WTC11 (cell line): ENCODE measurements at regions not wholly inside any gene's neighbourhood (a gene's known extent, or its start where the extent isn't known, plus 50 kb on each side); places are given as distances from the start of the nearest gene placed in this dataset.

ENCODE experiments used
- ATAC-seq: fragments of 200-7000 bp; cut with Tn5 transposase; 2 replicates; pipeline ENCODE4 v1.10.0; 2021; ENCODE audit warnings: mild to moderate bottlenecking, moderate library complexity
- CTCF ChIA-PET: fragments of 300-600 bp; sonication (Branson Sonifier 250); formaldehyde crosslinking; loops from one replicate; lab custom pipeline; 2021; ENCODE audit warnings: antibody characterized with exemption; lab: Charles Lee
- POLR2A ChIA-PET: fragments of 350-600 bp; sonication (Branson Sonifier 250); formaldehyde crosslinking; loops from one replicate; lab custom pipeline; 2021; ENCODE audit warnings: antibody characterized with exemption; lab: Charles Lee
- DNase-seq: peaks from one replicate; pipeline ENCODE4 v3.0.0; 2021; ENCODE audit warnings: low spot score
- H3K27ac Mint-ChIP-seq: 2 replicates; pipeline ENCODE4 v1.8.0; 2021; ENCODE audit warnings: mixed read lengths
- H3K27me3 Mint-ChIP-seq: 2 replicates; pipeline ENCODE4 v1.8.0; 2021; ENCODE audit warnings: low read depth, mild to moderate bottlenecking, moderate library complexity, mixed read lengths
- H3K36me3 Mint-ChIP-seq: 2 replicates; pipeline ENCODE4 v1.8.0; 2021; ENCODE audit warnings: mixed read lengths
- H3K4me1 Mint-ChIP-seq: 2 replicates; pipeline ENCODE4 v1.8.0; 2022; ENCODE audit warnings: mixed read lengths
- H3K4me3 Mint-ChIP-seq: 2 replicates; pipeline ENCODE4 v1.8.0; 2021; ENCODE audit warnings: mild to moderate bottlenecking, moderate library complexity, mixed read lengths
- H3K9me3 Mint-ChIP-seq: 2 replicates; pipeline ENCODE4 v1.8.0; 2021; ENCODE audit warnings: mixed read lengths
- ARID4B ChIP-seq: sonication (generic); formaldehyde crosslinking; IDR thresholded peaks from 2 replicates; pipeline ENCODE4 v1.8.0; 2023; ENCODE audit warnings: missing genetic modification reagents, mild to moderate bottlenecking, borderline replicate concordance
- ATF3 ChIP-seq: sonication (generic); formaldehyde crosslinking; conservative IDR thresholded peaks from 2 replicates; pipeline ENCODE4 v1.8.1; 2022; ENCODE audit warnings: mild to moderate bottlenecking, missing genetic modification reagents
- CREM ChIP-seq: sonication (generic); formaldehyde crosslinking; IDR thresholded peaks from 2 replicates; pipeline ENCODE4 v1.8.1; 2022; ENCODE audit warnings: mild to moderate bottlenecking, missing genetic modification reagents, moderate library complexity
- ELF4 ChIP-seq: sonication (generic); formaldehyde crosslinking; IDR thresholded peaks from 2 replicates; pipeline ENCODE4 v1.8.1; 2022; ENCODE audit warnings: low read depth, mild to moderate bottlenecking, moderate library complexity, missing genetic modification reagents
- ETV6 ChIP-seq: sonication (generic); formaldehyde crosslinking; IDR thresholded peaks from 2 replicates; pipeline ENCODE4 v1.8.1; 2022; ENCODE audit warnings: mild to moderate bottlenecking, missing genetic modification reagents
- FOXJ3 ChIP-seq: sonication (generic); formaldehyde crosslinking; IDR thresholded peaks from 2 replicates; pipeline ENCODE4 v1.9.0; 2021; ENCODE audit warnings: missing genetic modification reagents, mild to moderate bottlenecking, borderline replicate concordance
- JAZF1 ChIP-seq: fragments of 250-450 bp; sonication (Bioruptor Pico); IDR thresholded peaks from 2 replicates; pipeline ENCODE4 v1.9.0; 2021; ENCODE audit warnings: moderate library complexity, mild to moderate bottlenecking, inconsistent platforms
- KAT7 ChIP-seq: sonication (generic); formaldehyde crosslinking; IDR thresholded peaks from 2 replicates; pipeline ENCODE4 v1.8.1; 2023; ENCODE audit warnings: missing genetic modification reagents, mild to moderate bottlenecking, borderline replicate concordance
- MXD4 ChIP-seq: fragments of 250-450 bp; sonication (Bioruptor Pico); IDR thresholded peaks from 2 replicates; pipeline ENCODE4 v1.8.0; 2021; ENCODE audit warnings: mild to moderate bottlenecking, moderate library complexity, borderline replicate concordance
- NFE2L1 ChIP-seq: sonication (generic); formaldehyde crosslinking; IDR thresholded peaks from 2 replicates; pipeline ENCODE4 v1.8.1; 2023; ENCODE audit warnings: missing genetic modification reagents
- OVOL2 ChIP-seq: fragments of 250-450 bp; sonication (Bioruptor Pico); IDR thresholded peaks from 2 replicates; pipeline ENCODE4 v1.9.0; 2021; ENCODE audit warnings: mild to moderate bottlenecking, borderline replicate concordance
- TEAD4 ChIP-seq: sonication (generic); formaldehyde crosslinking; IDR thresholded peaks from 2 replicates; pipeline ENCODE4 v1.8.0; 2022; ENCODE audit warnings: mild to moderate bottlenecking, missing genetic modification reagents
- USF1 ChIP-seq: sonication (generic); formaldehyde crosslinking; IDR thresholded peaks from 2 replicates; pipeline ENCODE4 v1.8.0; 2022; ENCODE audit warnings: mild to moderate bottlenecking, missing genetic modification reagents
- ZBTB21 ChIP-seq: sonication (generic); formaldehyde crosslinking; IDR thresholded peaks from 2 replicates; pipeline ENCODE4 v1.8.1; 2023; ENCODE audit warnings: mild to moderate bottlenecking, missing genetic modification reagents, borderline replicate concordance
- ZNF121 ChIP-seq: sonication (generic); formaldehyde crosslinking; IDR thresholded peaks from 2 replicates; pipeline ENCODE4 v1.8.0; 2023; ENCODE audit warnings: missing genetic modification reagents
- ZNF232 ChIP-seq: sonication (generic); formaldehyde crosslinking; IDR thresholded peaks from 2 replicates; pipeline ENCODE4 v1.8.0; 2022; ENCODE audit warnings: mild to moderate bottlenecking, missing genetic modification reagents
- ZNF423 ChIP-seq: fragments of 250-450 bp; sonication (Bioruptor Pico); IDR thresholded peaks from 2 replicates; pipeline ENCODE4 v2.1.2; 2022; ENCODE audit warnings: mild to moderate bottlenecking, moderate library complexity
- ZSCAN18 ChIP-seq: fragments of 250-450 bp; sonication (Bioruptor Pico); IDR thresholded peaks from 2 replicates; pipeline ENCODE4 v2.1.2; 2022; ENCODE audit warnings: mild to moderate bottlenecking, moderate library complexity
- TF ChIP-seq, protein P1 (sequence below): sonication (generic); formaldehyde crosslinking; IDR thresholded peaks from 2 replicates; pipeline ENCODE4 v1.8.0; 2022; ENCODE audit warnings: mild to moderate bottlenecking, missing genetic modification reagents
- TF ChIP-seq, protein P2 (sequence below): sonication (generic); formaldehyde crosslinking; IDR thresholded peaks from 2 replicates; pipeline ENCODE4 v1.8.1; 2022; ENCODE audit warnings: missing genetic modification reagents, borderline replicate concordance

DNA sequence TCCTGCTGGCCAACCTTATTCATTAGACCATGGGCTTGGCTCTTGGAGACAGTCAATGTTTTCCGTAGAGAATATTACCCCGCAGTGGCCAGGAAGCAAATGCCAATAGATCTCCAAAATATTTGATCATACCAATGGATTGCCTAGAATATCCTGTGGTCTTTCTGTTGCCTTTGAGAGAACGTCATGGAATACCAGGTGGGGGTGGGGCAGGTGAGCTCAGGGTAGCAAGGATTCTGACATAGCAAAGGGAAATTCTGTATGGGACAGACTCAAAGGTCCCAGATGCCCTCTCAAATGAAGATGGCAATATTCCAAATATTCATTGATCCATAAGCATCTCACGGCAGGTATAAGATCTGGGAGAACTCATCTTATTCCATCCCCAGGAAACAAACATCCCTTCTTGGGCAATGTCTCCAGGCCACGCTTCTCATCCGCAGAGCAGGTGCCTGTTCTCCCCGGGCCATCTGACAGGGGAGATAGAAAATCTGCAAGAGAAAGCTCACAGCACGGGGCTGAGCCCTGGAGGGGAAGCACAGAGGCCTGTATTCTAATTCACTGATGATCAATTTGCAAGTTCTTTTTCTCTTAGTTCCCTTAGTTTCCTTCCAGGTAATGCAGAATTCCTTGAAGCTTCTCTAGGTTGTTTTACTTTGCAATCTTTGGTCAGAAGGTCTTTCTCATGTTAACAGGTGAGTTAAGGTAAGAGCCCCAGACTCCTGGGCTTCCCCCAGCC is 69.6 kb upstream of the TSHZ3 start (continued):
- no peak for TF ChIP-seq CREM (CRISPR knock-in tag)
- no peak for TF ChIP-seq ZNF121
- no peak for TF ChIP-seq MXD4
- no peak for TF ChIP-seq ATF3 (CRISPR knock-in tag)
- no peak for TF ChIP-seq JAZF1 (CRISPR knock-in tag)
- 0 out of 2 replicates have a peak, but pooled peaks have one; percentile 28 for TF ChIP-seq ZSCAN18
- TF ChIP-seq ZNF423 (CRISPR knock-in tag): peak; percentile 86
- no peak for TF ChIP-seq OVOL2 (CRISPR knock-in tag)

DNA sequence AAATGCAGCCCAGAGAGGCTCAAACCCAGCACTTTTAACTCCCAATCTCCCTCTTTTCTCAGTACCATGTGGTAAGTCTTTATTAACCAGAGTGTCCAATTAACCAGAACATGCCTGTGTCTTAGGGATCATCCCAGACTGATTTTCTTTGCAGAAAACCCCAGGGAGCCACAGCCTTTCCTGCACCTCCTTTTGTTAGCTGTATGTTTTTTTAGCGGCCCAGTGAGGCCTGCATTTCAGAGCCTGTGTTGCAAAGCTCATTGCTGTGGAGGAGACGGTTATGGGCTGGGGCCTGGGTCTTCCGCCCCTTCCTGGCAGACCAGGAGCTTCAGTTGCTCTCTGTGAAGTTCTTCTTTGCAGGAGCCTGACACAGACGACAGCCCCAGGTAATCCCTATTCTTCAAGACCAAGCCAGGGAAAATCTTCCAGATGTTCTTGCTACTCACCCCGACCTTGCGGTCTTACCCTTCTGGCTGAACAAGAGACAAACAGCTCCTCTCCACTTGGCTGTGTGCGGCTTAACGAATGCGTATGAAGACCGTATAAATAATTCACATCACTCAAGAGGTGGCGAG is 70.7 kb upstream of the TSHZ3 start:
- Mint-ChIP-seq H3K27me3 (no peaks in the 10 kb centered on the region), H3K9me3 (peaks cover 4% of the 10 kb centered on the region), H3K4me1 (peaks cover 94% of the 10 kb centered on the region), H3K27ac (peak overlapping the region; percentile 100), H3K36me3 (peaks cover 3% of the 10 kb centered on the region; the same call in 1 of the 2 replicates)
- TF ChIP-seq MXD4: no peak
- no peak for TF ChIP-seq ZNF232
- no peak for TF ChIP-seq CREM (CRISPR knock-in tag)
- TF ChIP-seq ZNF121: no peak
- 0 out of 2 replicates have a peak, but pooled peaks have one; percentile 25 for TF ChIP-seq ETV6 (CRISPR knock-in tag)
- TF ChIP-seq, all 79 proteins: peak for 1
- POLR2A ChIA-PET: interaction anchor here (0.7 to 1.1 kb wide), 4 partner anchors 27 to 102 kb away, joined by 3 to 4 read pairs (median 4); no protein-coding TSS in a partner anchor
- peak; percentile 8 for ATAC-seq
- H3K4me3 Mint-ChIP-seq: peak overlapping the region; percentile 26
- peak; percentile 30 for DNase-seq
- CTCF ChIA-PET: interaction anchor here (1.1 to 2.2 kb wide), 8 partner anchors 15 to 804 kb away, joined by 3 to 17 read pairs (median 4); no protein-coding TSS in a partner anchor

- no peak for DNase-seq
- Mint-ChIP-seq H3K36me3 (no peaks in the 10 kb centered on the region), H3K27ac (peak overlapping the region; percentile 100), H3K9me3 (no peaks in the 10 kb centered on the region), H3K27me3 (no peaks in the 10 kb centered on the region), H3K4me1 (peaks cover 91% of the 10 kb centered on the region), H3K4me3 (no peak overlapping the region)
- ATAC-seq: no peak
- ChIA-PET POLR2A (no interaction called here), CTCF (no interaction called here)
- TF ChIP-seq FOXJ3 (CRISPR knock-in tag): no peak
- no peak for TF ChIP-seq KAT7 (CRISPR knock-in tag)
- TF ChIP-seq, protein P1, sequence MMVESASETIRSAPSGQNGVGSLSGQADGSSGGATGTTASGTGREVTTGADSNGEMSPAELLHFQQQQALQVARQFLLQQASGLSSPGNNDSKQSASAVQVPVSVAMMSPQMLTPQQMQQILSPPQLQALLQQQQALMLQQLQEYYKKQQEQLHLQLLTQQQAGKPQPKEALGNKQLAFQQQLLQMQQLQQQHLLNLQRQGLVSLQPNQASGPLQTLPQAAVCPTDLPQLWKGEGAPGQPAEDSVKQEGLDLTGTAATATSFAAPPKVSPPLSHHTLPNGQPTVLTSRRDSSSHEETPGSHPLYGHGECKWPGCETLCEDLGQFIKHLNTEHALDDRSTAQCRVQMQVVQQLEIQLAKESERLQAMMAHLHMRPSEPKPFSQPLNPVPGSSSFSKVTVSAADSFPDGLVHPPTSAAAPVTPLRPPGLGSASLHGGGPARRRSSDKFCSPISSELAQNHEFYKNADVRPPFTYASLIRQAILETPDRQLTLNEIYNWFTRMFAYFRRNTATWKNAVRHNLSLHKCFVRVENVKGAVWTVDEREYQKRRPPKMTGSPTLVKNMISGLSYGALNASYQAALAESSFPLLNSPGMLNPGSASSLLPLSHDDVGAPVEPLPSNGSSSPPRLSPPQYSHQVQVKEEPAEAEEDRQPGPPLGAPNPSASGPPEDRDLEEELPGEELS (CRISPR knock-in tag): no peak
- no peak for TF ChIP-seq TEAD4 (CRISPR knock-in tag)
- no peak for TF ChIP-seq ZBTB21 (CRISPR knock-in tag)
- TF ChIP-seq USF1 (CRISPR knock-in tag): no peak
- TF ChIP-seq ELF4: no peak
- no peak for TF ChIP-seq ARID4B
- TF ChIP-seq, protein P2, sequence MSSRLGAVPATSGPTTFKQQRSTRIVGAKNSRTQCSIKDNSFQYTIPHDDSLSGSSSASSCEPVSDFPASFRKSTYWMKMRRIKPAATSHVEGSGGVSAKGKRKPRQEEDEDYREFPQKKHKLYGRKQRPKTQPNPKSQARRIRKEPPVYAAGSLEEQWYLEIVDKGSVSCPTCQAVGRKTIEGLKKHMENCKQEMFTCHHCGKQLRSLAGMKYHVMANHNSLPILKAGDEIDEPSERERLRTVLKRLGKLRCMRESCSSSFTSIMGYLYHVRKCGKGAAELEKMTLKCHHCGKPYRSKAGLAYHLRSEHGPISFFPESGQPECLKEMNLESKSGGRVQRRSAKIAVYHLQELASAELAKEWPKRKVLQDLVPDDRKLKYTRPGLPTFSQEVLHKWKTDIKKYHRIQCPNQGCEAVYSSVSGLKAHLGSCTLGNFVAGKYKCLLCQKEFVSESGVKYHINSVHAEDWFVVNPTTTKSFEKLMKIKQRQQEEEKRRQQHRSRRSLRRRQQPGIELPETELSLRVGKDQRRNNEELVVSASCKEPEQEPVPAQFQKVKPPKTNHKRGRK (CRISPR knock-in tag): no peak
- TF ChIP-seq NFE2L1 (CRISPR knock-in tag): no peak
Observed at GRCh38 chr19:31421082-31421481, 71.8 kb upstream of the TSHZ3 start.
